IMR-90 (cell line): ENCODE measurements at regions not wholly inside any gene's neighbourhood (a gene's known extent, or its start where the extent isn't known, plus 50 kb on each side); places are given as distances from the start of the nearest gene placed in this dataset.

Experiments used
- ATAC-seq: fragments of 200-7000 bp; cut with Tn5 transposase; 2 replicates; pipeline ENCODE4 v1.9.1; 2020; ENCODE audit warnings: low read depth, mild to moderate bottlenecking, moderate library complexity
- BruUV-seq: library from RNA; stranded (reverse); fragments of 400-500 nt; replicated peaks from 2 replicates; lab custom pipeline; 2021; lab: Mats Ljungman, UMichigan
- CTCF ChIA-PET: fragments of 300-600 bp; formaldehyde crosslinking; extraction: SDS; loops from one replicate; lab custom pipeline; 2021; ENCODE audit warnings: antibody characterized with exemption; lab: Yijun Ruan, JAX
- POLR2A ChIA-PET: fragments of 300-600 bp; sonication (Branson Sonifier 250); formaldehyde crosslinking; loops from one replicate; lab custom pipeline; 2022; ENCODE audit warnings: antibody characterized with exemption; ENCODE audit not compliant: unreplicated experiment; lab: Charles Lee
- DNase-seq: peaks from one replicate; pipeline ENCODE4 v3.0.0; 2013
- H2AFZ ChIP-seq: replicated peaks from 2 replicates; pipeline ENCODE3; 2013; ENCODE audit warnings: low read length, mild to moderate bottlenecking; ENCODE audit not compliant: poor library complexity
- H2AK5ac ChIP-seq: 2 replicates; pipeline ENCODE4 v1.6.1; 2013; ENCODE audit warnings: low read depth, low read length, inconsistent platforms
- H2AK9ac ChIP-seq: replicated peaks from 2 replicates; pipeline ENCODE3; 2013; ENCODE audit warnings: mild to moderate bottlenecking, low read depth, low read length, moderate library complexity; ENCODE audit not compliant: poor library complexity
- H2BK120ac ChIP-seq: 2 replicates; pipeline ENCODE4 v1.6.1; 2013; ENCODE audit warnings: low read depth, low read length, inconsistent platforms
- H2BK15ac ChIP-seq: 3 replicates; pipeline ENCODE4 v1.6.1; 2013; ENCODE audit warnings: low read depth, low read length, inconsistent platforms
- H2BK20ac ChIP-seq: 2 replicates; pipeline ENCODE4 v1.6.1; 2013; ENCODE audit warnings: low read depth, mild to moderate bottlenecking, inconsistent platforms, low read length, moderate library complexity
- H2BK5ac ChIP-seq: 2 replicates; pipeline ENCODE4 v1.6.1; 2013; ENCODE audit warnings: mild to moderate bottlenecking, low read depth, low read length, inconsistent platforms; ENCODE audit not compliant: poor library complexity, severe bottlenecking
- H3K14ac ChIP-seq: replicated peaks from 2 replicates; pipeline ENCODE4 v1.6.1; 2013; ENCODE audit warnings: low read depth, low read length, inconsistent platforms
- H3K18ac ChIP-seq: 2 replicates; pipeline ENCODE4 v1.6.1; 2013; ENCODE audit warnings: low read depth, low read length, control low read depth
- H3K23ac ChIP-seq: 2 replicates; pipeline ENCODE4 v1.6.1; 2013; ENCODE audit warnings: low read depth, low read length, inconsistent platforms
- H3K27ac ChIP-seq: 2 replicates; pipeline ENCODE4 v1.5.1; 2013; ENCODE audit warnings: mild to moderate bottlenecking, control low read depth, low read length; ENCODE audit not compliant: insufficient read depth
- H3K27me3 ChIP-seq: 2 replicates; pipeline ENCODE4 v1.6.1; 2013; ENCODE audit warnings: low read length; ENCODE audit not compliant: control insufficient read depth, insufficient read depth
- H3K36me3 ChIP-seq: 2 replicates; pipeline ENCODE4 v1.6.1; 2013; ENCODE audit warnings: low read length, mixed read lengths; ENCODE audit not compliant: control insufficient read depth, insufficient read depth
- H3K4ac ChIP-seq: 2 replicates; pipeline ENCODE4 v1.6.1; 2013; ENCODE audit warnings: low read depth, low read length, inconsistent platforms
- H3K4me1 ChIP-seq: 2 replicates; pipeline ENCODE4 v1.6.1; 2013; ENCODE audit warnings: low read length, mixed read lengths; ENCODE audit not compliant: control insufficient read depth, insufficient read depth
- H3K4me2 ChIP-seq: 2 replicates; pipeline ENCODE4 v1.6.1; 2013; ENCODE audit warnings: low read depth, mild to moderate bottlenecking, control low read depth, low read length, moderate library complexity
- H3K4me3 ChIP-seq: 2 replicates; pipeline ENCODE4 v1.5.1; 2013; ENCODE audit warnings: low read depth, mild to moderate bottlenecking, control low read depth, low read length, moderate library complexity; ENCODE audit not compliant: insufficient read depth
- H3K56ac ChIP-seq: 2 replicates; pipeline ENCODE4 v1.6.1; 2013; ENCODE audit warnings: low read length, inconsistent platforms; ENCODE audit not compliant: insufficient read depth; ENCODE audit errors: extremely low read depth
- H3K79me1 ChIP-seq, 2 experiments: 2 replicates each; pipeline ENCODE4 v1.6.1; 2013; ENCODE audit warnings: low read length in 2 of 2, inconsistent platforms in 1 of 2, low read depth in 1 of 2
- H3K9ac ChIP-seq: 2 replicates; pipeline ENCODE4 v1.6.1; 2013; ENCODE audit warnings: low read depth, low read length, control low read depth
- H3K9me1 ChIP-seq: 2 replicates; pipeline ENCODE4 v1.6.1; 2013; ENCODE audit warnings: low read length, inconsistent platforms; ENCODE audit not compliant: insufficient read depth
- H3K9me3 ChIP-seq: 2 replicates; pipeline ENCODE4 v1.6.1; 2013; ENCODE audit warnings: low read length; ENCODE audit not compliant: control insufficient read depth, insufficient read depth
- H4K20me1 ChIP-seq: 2 replicates; pipeline ENCODE4 v1.6.1; 2013; ENCODE audit warnings: low read length, inconsistent platforms; ENCODE audit not compliant: insufficient read depth
- H4K5ac ChIP-seq: 2 replicates; pipeline ENCODE4 v1.6.1; 2013; ENCODE audit warnings: mild to moderate bottlenecking, low read depth, low read length, control low read depth
- H4K8ac ChIP-seq, 2 experiments: 2 replicates each; pipeline ENCODE4 v1.6.1; 2013; ENCODE audit warnings: low read depth in 2 of 2, low read length in 2 of 2, control low read depth in 1 of 2, inconsistent platforms in 1 of 2
- H4K91ac ChIP-seq: 2 replicates; pipeline ENCODE4 v1.6.1; 2013; ENCODE audit warnings: low read depth, low read length, inconsistent platforms; ENCODE audit not compliant: insufficient read depth
- BHLHE40 ChIP-seq: fragments of 150-350 bp; IDR thresholded peaks from 2 replicates; pipeline ENCODE4 v1.6.1; 2016; ENCODE audit warnings: mild to moderate bottlenecking, low read depth, low read length
- CEBPB ChIP-seq: IDR thresholded peaks from 2 replicates; pipeline ENCODE4 v1.6.1; 2012; ENCODE audit warnings: low read depth, low read length, improper control_type of control experiment
- CHD1 ChIP-seq: IDR thresholded peaks from 2 replicates; pipeline ENCODE4 v1.6.1; 2012; ENCODE audit warnings: low read depth, low read length, improper control_type of control experiment
- ELK1 ChIP-seq: fragments of 150-350 bp; IDR thresholded peaks from 2 replicates; pipeline ENCODE4 v1.6.1; 2016; ENCODE audit warnings: low read depth, mild to moderate bottlenecking, low read length, moderate library complexity, borderline replicate concordance
- FOS ChIP-seq: fragments of 150-350 bp; IDR thresholded peaks from 2 replicates; pipeline ENCODE4 v1.6.1; 2016; ENCODE audit warnings: low read depth, low read length
- MAFK ChIP-seq: IDR thresholded peaks from 2 replicates; pipeline ENCODE4 v1.6.1; 2012; ENCODE audit warnings: low read depth, low read length, improper control_type of control experiment
- MAZ ChIP-seq: IDR thresholded peaks from 2 replicates; pipeline ENCODE4 v1.6.1; 2012; ENCODE audit warnings: low read depth, mild to moderate bottlenecking, low read length, improper control_type of control experiment, moderate library complexity, borderline replicate concordance
- MXI1 ChIP-seq: IDR thresholded peaks from 2 replicates; pipeline ENCODE4 v1.6.1; 2012; ENCODE audit warnings: low read depth, mild to moderate bottlenecking, low read length, moderate library complexity, borderline replicate concordance
- NFE2L2 ChIP-seq: fragments of 150-350 bp; IDR thresholded peaks from 2 replicates; pipeline ENCODE4 v1.6.1; 2016; ENCODE audit warnings: low read depth, mild to moderate bottlenecking, low read length
- POLR2A ChIP-seq: IDR thresholded peaks from 2 replicates; pipeline ENCODE4 v1.6.1; 2012; ENCODE audit warnings: mild to moderate bottlenecking, low read depth, low read length
- RAD21 ChIP-seq: IDR thresholded peaks from 2 replicates; pipeline ENCODE4 v1.6.1; 2012; ENCODE audit warnings: low read length, improper control_type of control experiment
- RCOR1 ChIP-seq: IDR thresholded peaks from 2 replicates; pipeline ENCODE4 v1.6.1; 2012; ENCODE audit warnings: mild to moderate bottlenecking, low read length, improper control_type of control experiment; ENCODE audit not compliant: insufficient replicate concordance
- RFX5 ChIP-seq: IDR thresholded peaks from 2 replicates; pipeline ENCODE4 v1.8.0; 2012; ENCODE audit warnings: low read depth, mild to moderate bottlenecking, low read length, moderate library complexity
- SMC3 ChIP-seq: fragments of 150-350 bp; IDR thresholded peaks from 2 replicates; pipeline ENCODE4 v1.6.1; 2016; ENCODE audit warnings: low read depth, mild to moderate bottlenecking, antibody characterized with exemption, low read length, moderate library complexity
- WGBS, 2 experiments: methylation state at CpG; one replicate each; pipeline versions ENCODE4 v1.1.5 to v1.1.7; 2013; ENCODE audit warnings: missing lambda C conversion rate in 2 of 2; ENCODE audit not compliant: insufficient read length in 1 of 2; ENCODE audit errors: extremely low coverage in 2 of 2; 5-methylcytosine and 5-hydroxymethylcytosine counted together
- dilution Hi-C: fragments of 300-500 bp; cut with HindIII; formaldehyde crosslinking; loops from one replicate; pipeline ENCODE4 v1.14.3; 2018; ENCODE audit warnings: low sequenced_read_pairs; ENCODE audit not compliant: unreplicated experiment
- in situ Hi-C: fragments of 300-500 bp; cut with MboI; formaldehyde crosslinking; loops from 3 replicates; pipeline ENCODE4 v1.14.3; 2019; ENCODE audit warnings: low sequenced_read_pairs, inconsistent platforms, mixed read lengths
- intact Hi-C: fragments of 100-400 bp; cut with micrococcal nuclease; formaldehyde crosslinking; loops from 2 replicates; pipeline ENCODE4 v1.10.0; 2022
- TF ChIP-seq, protein P1 (sequence below): conservative IDR thresholded peaks from 2 replicates; pipeline ENCODE4 v1.5.1; 2012; ENCODE audit warnings: mild to moderate bottlenecking, low read depth, low read length, improper control_type of control experiment
- TF ChIP-seq, protein P2 (sequence below): fragments of 150-350 bp; IDR thresholded peaks from 2 replicates; pipeline ENCODE4 v1.6.1; 2017; ENCODE audit warnings: mild to moderate bottlenecking, antibody characterized with exemption, low read length, low read depth

- Histone ChIP-seq H2AK5ac (no peak overlapping the region), H3K14ac (no peak overlapping the region), H3K23ac (no peak overlapping the region), H2AK9ac (no peak overlapping the region), H4K20me1 (no peaks in the 10 kb centered on the region), H4K91ac (no peak overlapping the region), H3K4ac (no peak overlapping the region), H4K5ac (no peak overlapping the region), H3K9me3 (peaks cover 2% of the 10 kb centered on the region; the same call in 1 of the 2 replicates), H3K18ac (no peak overlapping the region), H2AFZ (no peak overlapping the region), H3K9ac (no peak overlapping the region), H3K4me3 (no peak overlapping the region), H4K8ac (no peak overlapping the region), H3K79me1 (no peaks in the 10 kb centered on the region), H3K56ac (no peak overlapping the region), H2BK15ac (no peak overlapping the region), H3K4me2 (no peak overlapping the region), H3K36me3 (no peaks in the 10 kb centered on the region), H2BK120ac (no peak overlapping the region), H3K4me1 (no peaks in the 10 kb centered on the region), H3K27me3 (no peaks in the 10 kb centered on the region), H2BK5ac (no peak overlapping the region), H2BK20ac (no peak overlapping the region), H3K9me1 (no peaks in the 10 kb centered on the region), H3K27ac (no peak overlapping the region)
- intact Hi-C loops (no loop called here), in situ Hi-C loops (no loop called here), dilution Hi-C loops (no loop called here)
- ChIA-PET POLR2A (no interaction called here), CTCF (no interaction called here)
- no peak for TF ChIP-seq MXI1
- no peak for TF ChIP-seq BHLHE40
- TF ChIP-seq RFX5: no peak
- TF ChIP-seq CEBPB: no peak
- no peak for TF ChIP-seq CHD1
- no peak for TF ChIP-seq ELK1
- no peak for TF ChIP-seq RCOR1
- TF ChIP-seq, protein P1, sequence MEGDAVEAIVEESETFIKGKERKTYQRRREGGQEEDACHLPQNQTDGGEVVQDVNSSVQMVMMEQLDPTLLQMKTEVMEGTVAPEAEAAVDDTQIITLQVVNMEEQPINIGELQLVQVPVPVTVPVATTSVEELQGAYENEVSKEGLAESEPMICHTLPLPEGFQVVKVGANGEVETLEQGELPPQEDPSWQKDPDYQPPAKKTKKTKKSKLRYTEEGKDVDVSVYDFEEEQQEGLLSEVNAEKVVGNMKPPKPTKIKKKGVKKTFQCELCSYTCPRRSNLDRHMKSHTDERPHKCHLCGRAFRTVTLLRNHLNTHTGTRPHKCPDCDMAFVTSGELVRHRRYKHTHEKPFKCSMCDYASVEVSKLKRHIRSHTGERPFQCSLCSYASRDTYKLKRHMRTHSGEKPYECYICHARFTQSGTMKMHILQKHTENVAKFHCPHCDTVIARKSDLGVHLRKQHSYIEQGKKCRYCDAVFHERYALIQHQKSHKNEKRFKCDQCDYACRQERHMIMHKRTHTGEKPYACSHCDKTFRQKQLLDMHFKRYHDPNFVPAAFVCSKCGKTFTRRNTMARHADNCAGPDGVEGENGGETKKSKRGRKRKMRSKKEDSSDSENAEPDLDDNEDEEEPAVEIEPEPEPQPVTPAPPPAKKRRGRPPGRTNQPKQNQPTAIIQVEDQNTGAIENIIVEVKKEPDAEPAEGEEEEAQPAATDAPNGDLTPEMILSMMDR: no peak
- TF ChIP-seq RAD21: no peak
- TF ChIP-seq MAFK: no peak
- no peak for TF ChIP-seq POLR2A
- no peak for TF ChIP-seq NFE2L2
- TF ChIP-seq FOS: no peak
- TF ChIP-seq, protein P2, sequence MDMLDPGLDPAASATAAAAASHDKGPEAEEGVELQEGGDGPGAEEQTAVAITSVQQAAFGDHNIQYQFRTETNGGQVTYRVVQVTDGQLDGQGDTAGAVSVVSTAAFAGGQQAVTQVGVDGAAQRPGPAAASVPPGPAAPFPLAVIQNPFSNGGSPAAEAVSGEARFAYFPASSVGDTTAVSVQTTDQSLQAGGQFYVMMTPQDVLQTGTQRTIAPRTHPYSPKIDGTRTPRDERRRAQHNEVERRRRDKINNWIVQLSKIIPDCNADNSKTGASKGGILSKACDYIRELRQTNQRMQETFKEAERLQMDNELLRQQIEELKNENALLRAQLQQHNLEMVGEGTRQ: no peak
- no peak for TF ChIP-seq MAZ
- TF ChIP-seq SMC3: no peak
- DNase-seq: no peak
- no CpG with 5 or more reads among the region's 9 CpGs for WGBS, 2 experiments
- no TSS peak for BruUV-seq
- no peak for ATAC-seq
These were observed 108.3 kb downstream of the BUB3 start for GRCh38 chr10:123262456-123262855.
